Mammary epithelial cell (primary cell): ENCODE measurements at regions not wholly inside any gene's neighbourhood (a gene's known extent, or its start where the extent isn't known, plus 50 kb on each side); places are given as distances from the start of the nearest gene placed in this dataset.

ENCODE experiments used
- EZH2 ChIP-seq: IDR thresholded peaks from 2 replicates; pipeline ENCODE4 v1.6.1; 2012; ENCODE audit warnings: low read length, inconsistent platforms, borderline replicate concordance
- TF ChIP-seq, protein P1 (sequence below), 2 donors: IDR thresholded peaks in 1 of 2; conservative IDR thresholded peaks in 1 of 2; 2 replicates each; pipeline ENCODE4 v1.5.1; 2011 to 2012; ENCODE audit warnings: inconsistent platforms in 2 of 2, low read length in 2 of 2, mild to moderate bottlenecking in 2 of 2, control low read depth in 1 of 2, low read depth in 1 of 2; ENCODE audit not compliant: insufficient read depth in 1 of 2; ENCODE audit errors: extremely low read depth in 1 of 2

GRCh38 chr4:180657881-180658280, 1585.3 kb upstream of the TENM3 start:
- TF ChIP-seq, protein P1, sequence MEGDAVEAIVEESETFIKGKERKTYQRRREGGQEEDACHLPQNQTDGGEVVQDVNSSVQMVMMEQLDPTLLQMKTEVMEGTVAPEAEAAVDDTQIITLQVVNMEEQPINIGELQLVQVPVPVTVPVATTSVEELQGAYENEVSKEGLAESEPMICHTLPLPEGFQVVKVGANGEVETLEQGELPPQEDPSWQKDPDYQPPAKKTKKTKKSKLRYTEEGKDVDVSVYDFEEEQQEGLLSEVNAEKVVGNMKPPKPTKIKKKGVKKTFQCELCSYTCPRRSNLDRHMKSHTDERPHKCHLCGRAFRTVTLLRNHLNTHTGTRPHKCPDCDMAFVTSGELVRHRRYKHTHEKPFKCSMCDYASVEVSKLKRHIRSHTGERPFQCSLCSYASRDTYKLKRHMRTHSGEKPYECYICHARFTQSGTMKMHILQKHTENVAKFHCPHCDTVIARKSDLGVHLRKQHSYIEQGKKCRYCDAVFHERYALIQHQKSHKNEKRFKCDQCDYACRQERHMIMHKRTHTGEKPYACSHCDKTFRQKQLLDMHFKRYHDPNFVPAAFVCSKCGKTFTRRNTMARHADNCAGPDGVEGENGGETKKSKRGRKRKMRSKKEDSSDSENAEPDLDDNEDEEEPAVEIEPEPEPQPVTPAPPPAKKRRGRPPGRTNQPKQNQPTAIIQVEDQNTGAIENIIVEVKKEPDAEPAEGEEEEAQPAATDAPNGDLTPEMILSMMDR (conservative IDR thresholded peaks at IDR 0.05 in 1 of 2, IDR thresholded peaks at IDR 0.05 in 1 of 2; ENCODE audit: extremely low read depth in 1 of 2, insufficient read depth in 1 of 2, low read depth in 1 of 2, low read length in 2 of 2) = no peak
- no peak for TF ChIP-seq EZH2
